ENCODE measurements at regions not wholly inside any gene's neighbourhood (a gene's known extent, or its start where the extent isn't known, plus 50 kb on each side); places are given as distances from the start of the nearest gene placed in this dataset.

- Histone ChIP-seq H3K9me3 (ENCODE audit: control insufficient read depth, insufficient read depth, low read depth, low read length) (no peaks in the 10 kb centered on the region), H3K4me2 (ENCODE audit: extremely low read depth, insufficient read depth, low read length) (no peak overlapping the region), H2AFZ (ENCODE audit: low read length) (no peak overlapping the region)
Measured at GRCh38 chr14:104373855-104374717, 205.5 kb upstream of the C14orf180 start.

GRCh38 chr14:104374718-104375080 is 204.9 kb upstream of the C14orf180 start:
- no peaks in the 10 kb centered on the region for H3K36me3 ChIP-seq (ENCODE audit: control insufficient read depth, insufficient read depth, low read length)
- no peaks in the 10 kb centered on the region for H3K9me3 ChIP-seq (ENCODE audit: control insufficient read depth, insufficient read depth, low read depth, low read length)
- H3K4me2 ChIP-seq (ENCODE audit: extremely low read depth, insufficient read depth, low read length), result no peak overlapping the region
- H3K27ac ChIP-seq (ENCODE audit: insufficient read depth, low read length), result no peak overlapping the region
- no peak overlapping the region for H3K4me3 ChIP-seq (replicated peaks in 1 of 4; ENCODE audit: control extremely low read depth in 1 of 4, insufficient read depth in 1 of 4, low read depth in 3 of 4, low read length in 4 of 4)
- no peak overlapping the region for H3K9ac ChIP-seq (ENCODE audit: insufficient read depth, low read length)
- H3K4me1 ChIP-seq (ENCODE audit: control insufficient read depth, extremely low read depth, insufficient read depth, low read length), result no peaks in the 10 kb centered on the region
- H4K20me1 ChIP-seq (ENCODE audit: control insufficient read depth, extremely low read depth, insufficient read depth, low read length), result no peaks in the 10 kb centered on the region
- H3K27me3 ChIP-seq (ENCODE audit: control insufficient read depth, insufficient read depth, low read length), result no peaks in the 10 kb centered on the region
- TF ChIP-seq EZH2 (IDR thresholded peaks at IDR 0.05; ENCODE audit: low read length, missing control alignments) (no peak), CTCF (conservative IDR thresholded peaks at IDR 0.05 in 1 of 2, IDR thresholded peaks at IDR 0.05 in 1 of 2; ENCODE audit: low read depth in 1 of 2, low read length in 2 of 2) (no peak)
- H3K79me2 ChIP-seq (ENCODE audit: control insufficient read depth, insufficient read depth, low read length), result no peaks in the 10 kb centered on the region
- DNase-seq (ENCODE audit: low read depth in 2 of 2), result no peak
- no peak overlapping the region for H2AFZ ChIP-seq (ENCODE audit: low read length)

More at GRCh38 chr14:104373855-104374717, 205.5 kb upstream of the C14orf180 start:
- Histone ChIP-seq H3K9ac (ENCODE audit: insufficient read depth, low read length) (no peak overlapping the region), H3K27me3 (ENCODE audit: control insufficient read depth, insufficient read depth, low read length) (no peaks in the 10 kb centered on the region), H3K27ac (ENCODE audit: insufficient read depth, low read length) (no peak overlapping the region), H3K79me2 (ENCODE audit: control insufficient read depth, insufficient read depth, low read length) (no peaks in the 10 kb centered on the region), H4K20me1 (ENCODE audit: control insufficient read depth, extremely low read depth, insufficient read depth, low read length) (no peaks in the 10 kb centered on the region), H3K4me3 (replicated peaks in 1 of 4; ENCODE audit: control extremely low read depth in 1 of 4, insufficient read depth in 1 of 4, low read depth in 3 of 4, low read length in 4 of 4) (no peak overlapping the region), H3K36me3 (ENCODE audit: control insufficient read depth, insufficient read depth, low read length) (no peaks in the 10 kb centered on the region), H3K4me1 (ENCODE audit: control insufficient read depth, extremely low read depth, insufficient read depth, low read length) (no peaks in the 10 kb centered on the region)
- no peak for DNase-seq (ENCODE audit: low read depth in 2 of 2)
- TF ChIP-seq CTCF (conservative IDR thresholded peaks at IDR 0.05 in 1 of 2, IDR thresholded peaks at IDR 0.05 in 1 of 2; ENCODE audit: low read depth in 1 of 2, low read length in 2 of 2) (no peak), EZH2 (IDR thresholded peaks at IDR 0.05; ENCODE audit: low read length, missing control alignments) (no peak)

GRCh38 chr14:104375551-104376201 is 203.9 kb upstream of the C14orf180 start:
- Histone ChIP-seq H3K79me2 (ENCODE audit: control insufficient read depth, insufficient read depth, low read length) (no peaks in the 10 kb centered on the region), H3K4me2 (ENCODE audit: extremely low read depth, insufficient read depth, low read length) (no peak overlapping the region), H4K20me1 (ENCODE audit: control insufficient read depth, extremely low read depth, insufficient read depth, low read length) (no peaks in the 10 kb centered on the region), H3K4me1 (ENCODE audit: control insufficient read depth, extremely low read depth, insufficient read depth, low read length) (no peaks in the 10 kb centered on the region), H3K27ac (ENCODE audit: insufficient read depth, low read length) (no peak overlapping the region), H3K36me3 (ENCODE audit: control insufficient read depth, insufficient read depth, low read length) (no peaks in the 10 kb centered on the region), H3K9ac (ENCODE audit: insufficient read depth, low read length) (no peak overlapping the region), H3K4me3 (replicated peaks in 1 of 4; ENCODE audit: control extremely low read depth in 1 of 4, insufficient read depth in 1 of 4, low read depth in 3 of 4, low read length in 4 of 4) (no peak overlapping the region), H2AFZ (ENCODE audit: low read length) (no peak overlapping the region), H3K9me3 (ENCODE audit: control insufficient read depth, insufficient read depth, low read depth, low read length) (no peaks in the 10 kb centered on the region), H3K27me3 (ENCODE audit: control insufficient read depth, insufficient read depth, low read length) (no peaks in the 10 kb centered on the region)
- TF ChIP-seq EZH2 (IDR thresholded peaks at IDR 0.05; ENCODE audit: low read length, missing control alignments) (no peak), CTCF (conservative IDR thresholded peaks at IDR 0.05 in 1 of 2, IDR thresholded peaks at IDR 0.05 in 1 of 2; ENCODE audit: low read depth in 1 of 2, low read length in 2 of 2) (no peak)
- DNase-seq (ENCODE audit: low read depth in 2 of 2), result no peak
